Lower leg skin (tissue), 4 donors: ENCODE measurements at regions not wholly inside any gene's neighbourhood (a gene's known extent, or its start where the extent isn't known, plus 50 kb on each side); places are given as distances from the start of the nearest gene placed in this dataset.

ENCODE experiments used
- DNase-seq, 2 donors: peaks; one replicate each; pipeline ENCODE4 v3.0.0-alpha.2; 2019; ENCODE audit warnings: low spot score in 2 of 2
- H3K4me3 ChIP-seq: fragments of 200-600 bp; sonication (generic); 2 replicates; pipeline ENCODE4 v1.5.1; 2017; ENCODE audit warnings: mild to moderate bottlenecking, low read depth; ENCODE audit not compliant: poor library complexity, severe bottlenecking
- CTCF ChIP-seq, 3 donors: fragments of 450-650 bp; IDR thresholded peaks; one replicate each; pipeline ENCODE4 v1.5.1; 2016; ENCODE audit warnings: antibody characterized with exemption in 3 of 3, mild to moderate bottlenecking in 3 of 3, moderate library complexity in 2 of 3
- POLR2A ChIP-seq, 2 donors: fragments of 450-650 bp; IDR thresholded peaks; one replicate each; pipeline ENCODE4 v1.6.1; 2016 to 2017; ENCODE audit warnings: antibody characterized with exemption in 2 of 2, mild to moderate bottlenecking in 1 of 2, moderate library complexity in 1 of 2
- WGBS, 2 donors: methylation state at CpG; one replicate each; pipeline ENCODE4 v1.1.5; 2018; 5-methylcytosine and 5-hydroxymethylcytosine counted together
- intact Hi-C: fragments of 100-400 bp; cut with DNase I; formaldehyde crosslinking; loops from one replicate; pipeline ENCODE4 v1.15.0; 2023; ENCODE audit warnings: low total_unique reads

- intact Hi-C loops = loop anchor here (10.0 kb wide), 1 partner anchor 485 kb away; no protein-coding TSS in a partner anchor
- TF ChIP-seq CTCF (IDR thresholded peaks at IDR 0.05) = no peak
- no peak for TF ChIP-seq POLR2A (IDR thresholded peaks at IDR 0.05)
- DNase-seq = no peak
- WGBS, 2 donors = 49 to 52% methylated on average over 3 of the region's 3 CpGs
- no peak overlapping the region for H3K4me3 ChIP-seq
These were observed 93.6 kb upstream of the ZNF678 start for GRCh38 chr1:227469708-227470107.

- TF ChIP-seq POLR2A (IDR thresholded peaks at IDR 0.05) = no peak
These were observed 97.2 kb upstream of the ZNF678 start for GRCh38 chr1:227466039-227466645.

GRCh38 chr1:227465256-227465655, 98.1 kb upstream of the ZNF678 start:
- no peak for TF ChIP-seq CTCF (IDR thresholded peaks at IDR 0.05)
- TF ChIP-seq POLR2A (IDR thresholded peaks at IDR 0.05) = no peak
- no peak overlapping the region for H3K4me3 ChIP-seq
- WGBS, 2 donors = 71% methylated on average over 6 to 7 of the region's 7 CpGs
- intact Hi-C loops = no loop called here
- DNase-seq = no peak

More at GRCh38 chr1:227466039-227466645, 97.2 kb upstream of the ZNF678 start:
- intact Hi-C loops = no loop called here
- WGBS, 2 donors = 83 to 89% methylated on average over 5 of the region's 5 CpGs
- DNase-seq = no peak
- H3K4me3 ChIP-seq = no peak overlapping the region

GRCh38 chr1:227459977-227460376, 103.4 kb upstream of the ZNF678 start:
- no peak for DNase-seq
- intact Hi-C loops = no loop called here
- no peak for TF ChIP-seq POLR2A (IDR thresholded peaks at IDR 0.05)
- TF ChIP-seq CTCF (IDR thresholded peaks at IDR 0.05) = no peak
- H3K4me3 ChIP-seq = no peak overlapping the region
- WGBS, 2 donors = 92 to 97% methylated on average over 1 of the region's 1 CpG

- no peak for TF ChIP-seq CTCF (IDR thresholded peaks at IDR 0.05)
- no peak for TF ChIP-seq POLR2A (IDR thresholded peaks at IDR 0.05)
- no peak for DNase-seq
- H3K4me3 ChIP-seq = no peak overlapping the region
- intact Hi-C loops = no loop called here
These were observed 104.0 kb upstream of the ZNF678 start for GRCh38 chr1:227459326-227459841.

GRCh38 chr1:227454686-227455085, 108.7 kb upstream of the ZNF678 start:
- WGBS, 2 donors = 47 to 54% methylated on average over 4 of the region's 4 CpGs
- no peak overlapping the region for H3K4me3 ChIP-seq
- DNase-seq = no peak
- intact Hi-C loops = no loop called here
- no peak for TF ChIP-seq POLR2A (IDR thresholded peaks at IDR 0.05)
- no peak for TF ChIP-seq CTCF (IDR thresholded peaks at IDR 0.05)
